ENCODE measurements at regions not wholly inside any gene's neighbourhood (a gene's known extent, or its start where the extent isn't known, plus 50 kb on each side); places are given as distances from the start of the nearest gene placed in this dataset.
A peak's percentile ranks its signal among the peaks of the same experiment; 100 is the strongest.

DNA sequence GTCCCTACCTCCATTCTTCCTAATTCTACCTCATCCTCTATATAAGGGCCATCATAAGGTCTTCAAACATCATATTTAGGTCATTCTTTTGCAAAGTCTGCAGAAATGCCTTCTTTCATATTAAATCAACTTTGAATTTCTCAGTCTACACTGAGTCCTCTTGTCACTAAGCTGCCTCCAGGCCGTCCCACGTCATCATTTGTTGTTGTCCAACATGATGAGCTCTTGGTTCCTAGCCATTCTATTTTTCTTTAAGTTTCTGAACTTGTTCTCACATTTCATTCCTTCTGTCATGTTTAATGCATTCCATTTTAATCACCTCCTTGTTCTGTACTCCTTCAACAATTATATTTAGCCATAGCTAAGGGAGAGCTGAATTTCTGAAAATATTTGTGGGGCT, 59.2 kb upstream of the PGR start:
- Histone ChIP-seq H3K36me3 (no peaks in the 10 kb centered on the region), H3K27me3 (replicated peaks; ENCODE audit: insufficient read depth) (no peaks in the 10 kb centered on the region), H3K4me1 (replicated peaks) (no peaks in the 10 kb centered on the region), H3K27ac (no peak overlapping the region), H3K4me3 (no peak overlapping the region), H3K9me3 (no peaks in the 10 kb centered on the region)
- intact Hi-C loops (cut with DNase I), result no loop called here
- TF ChIP-seq POLR2A (IDR thresholded peaks at IDR 0.05) (no peak), POLR2AphosphoS5 (IDR thresholded peaks at IDR 0.05) (no peak)
- TF ChIP-seq, protein P1, sequence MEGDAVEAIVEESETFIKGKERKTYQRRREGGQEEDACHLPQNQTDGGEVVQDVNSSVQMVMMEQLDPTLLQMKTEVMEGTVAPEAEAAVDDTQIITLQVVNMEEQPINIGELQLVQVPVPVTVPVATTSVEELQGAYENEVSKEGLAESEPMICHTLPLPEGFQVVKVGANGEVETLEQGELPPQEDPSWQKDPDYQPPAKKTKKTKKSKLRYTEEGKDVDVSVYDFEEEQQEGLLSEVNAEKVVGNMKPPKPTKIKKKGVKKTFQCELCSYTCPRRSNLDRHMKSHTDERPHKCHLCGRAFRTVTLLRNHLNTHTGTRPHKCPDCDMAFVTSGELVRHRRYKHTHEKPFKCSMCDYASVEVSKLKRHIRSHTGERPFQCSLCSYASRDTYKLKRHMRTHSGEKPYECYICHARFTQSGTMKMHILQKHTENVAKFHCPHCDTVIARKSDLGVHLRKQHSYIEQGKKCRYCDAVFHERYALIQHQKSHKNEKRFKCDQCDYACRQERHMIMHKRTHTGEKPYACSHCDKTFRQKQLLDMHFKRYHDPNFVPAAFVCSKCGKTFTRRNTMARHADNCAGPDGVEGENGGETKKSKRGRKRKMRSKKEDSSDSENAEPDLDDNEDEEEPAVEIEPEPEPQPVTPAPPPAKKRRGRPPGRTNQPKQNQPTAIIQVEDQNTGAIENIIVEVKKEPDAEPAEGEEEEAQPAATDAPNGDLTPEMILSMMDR (IDR thresholded peaks at IDR 0.05), result no peak
- no peak for DNase-seq (ENCODE audit: low spot score)
- 74% methylated on average over 2 of the region's 2 CpGs for WGBS

DNA sequence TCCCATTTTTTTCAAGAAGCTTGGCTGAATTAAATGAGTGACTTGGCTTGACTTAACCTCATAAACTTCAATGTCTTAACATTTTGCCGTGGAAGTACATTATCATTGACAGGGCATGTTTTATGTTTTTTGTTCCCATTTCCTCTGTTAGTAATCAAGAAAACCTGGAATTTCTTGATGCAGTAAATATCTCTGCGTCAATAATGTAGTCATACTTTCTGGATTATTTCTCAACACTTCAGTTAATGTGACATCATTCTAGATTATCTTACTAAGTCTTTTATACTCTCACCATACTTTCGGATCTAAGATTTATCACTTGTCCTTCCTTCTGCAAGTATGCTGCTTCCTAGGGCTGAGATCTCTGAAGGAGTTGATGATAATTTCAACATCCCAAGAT, 58.6 kb upstream of the PGR start:
- H3K9me3 ChIP-seq, result no peaks in the 10 kb centered on the region
- intact Hi-C loops (cut with DNase I), result no loop called here
- H3K4me3 ChIP-seq, result no peak overlapping the region
- no peak for TF ChIP-seq POLR2A (IDR thresholded peaks at IDR 0.05)
- TF ChIP-seq POLR2AphosphoS5 (IDR thresholded peaks at IDR 0.05), result no peak
- TF ChIP-seq, protein P1 (IDR thresholded peaks at IDR 0.05), result no peak
- 14% methylated on average over 3 of the region's 3 CpGs for WGBS
- H3K4me1 ChIP-seq (replicated peaks), result no peaks in the 10 kb centered on the region
- H3K27me3 ChIP-seq (replicated peaks; ENCODE audit: insufficient read depth), result no peaks in the 10 kb centered on the region
- H3K27ac ChIP-seq, result no peak overlapping the region
- no peaks in the 10 kb centered on the region for H3K36me3 ChIP-seq
- no peak for DNase-seq (ENCODE audit: low spot score)

DNA sequence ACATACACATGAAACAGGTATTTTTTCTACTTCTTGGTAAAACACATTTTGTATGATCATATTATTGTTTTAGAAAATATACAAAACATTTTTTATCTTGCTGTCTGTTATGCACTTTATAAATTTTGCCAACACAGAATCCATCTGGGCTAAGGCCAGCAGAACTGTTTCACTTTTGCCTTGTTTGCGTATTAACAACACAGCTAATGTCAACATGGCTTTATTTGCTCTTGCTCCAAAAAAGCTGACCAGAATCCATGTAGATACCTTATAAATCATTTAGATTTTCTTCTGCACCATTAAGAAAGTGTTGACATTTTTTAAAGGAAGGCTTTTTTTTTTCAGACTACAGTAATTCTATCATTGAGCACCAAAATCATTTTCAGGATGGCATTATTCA, 58.1 kb upstream of the PGR start:
- no peak for DNase-seq (ENCODE audit: low spot score)

DNA sequence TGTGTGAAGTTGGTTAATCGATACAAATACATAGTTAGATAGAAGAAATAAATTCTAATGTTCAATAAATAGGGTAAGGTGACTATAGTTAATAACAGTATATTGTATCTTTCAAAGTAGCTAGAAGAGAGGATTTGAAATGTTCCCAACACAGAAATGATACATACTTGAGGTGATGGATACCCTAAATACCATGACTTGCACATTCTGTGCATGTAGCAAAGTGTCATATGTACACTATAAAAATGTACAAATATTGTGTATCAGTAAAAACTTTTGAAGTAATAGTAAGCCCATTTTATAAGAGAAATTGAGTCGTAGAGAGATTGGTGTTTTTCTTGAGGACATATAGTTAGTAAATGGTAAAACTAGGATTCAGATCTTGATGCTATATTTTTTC, 56.4 kb upstream of the PGR start:
- Histone ChIP-seq H3K9me3 (no peaks in the 10 kb centered on the region), H3K4me3 (no peak overlapping the region), H3K27ac (no peak overlapping the region), H3K27me3 (replicated peaks; ENCODE audit: insufficient read depth) (no peaks in the 10 kb centered on the region), H3K4me1 (replicated peaks) (no peaks in the 10 kb centered on the region), H3K36me3 (no peaks in the 10 kb centered on the region)
- WGBS, result 92% methylated on average over 2 of the region's 2 CpGs
- intact Hi-C loops (cut with DNase I), result no loop called here
- DNase-seq (ENCODE audit: low spot score), result no peak
- TF ChIP-seq POLR2A (IDR thresholded peaks at IDR 0.05), result no peak
- TF ChIP-seq, protein P1 (IDR thresholded peaks at IDR 0.05), result no peak
- TF ChIP-seq POLR2AphosphoS5 (IDR thresholded peaks at IDR 0.05), result no peak

More for the DNA sequence above, 58.1 kb upstream of the PGR start:
- H3K4me1 ChIP-seq (replicated peaks), result no peaks in the 10 kb centered on the region
- H3K36me3 ChIP-seq, result no peaks in the 10 kb centered on the region
- intact Hi-C loops (cut with DNase I), result no loop called here
- 11% methylated on average over 1 of the region's 1 CpG for WGBS
- no peak for TF ChIP-seq POLR2A (IDR thresholded peaks at IDR 0.05)
- peak; percentile 28 for TF ChIP-seq POLR2AphosphoS5 (IDR thresholded peaks at IDR 0.05)
- no peak overlapping the region for H3K4me3 ChIP-seq
- no peaks in the 10 kb centered on the region for H3K9me3 ChIP-seq
- no peak overlapping the region for H3K27ac ChIP-seq
- no peaks in the 10 kb centered on the region for H3K27me3 ChIP-seq (replicated peaks; ENCODE audit: insufficient read depth)

DNA sequence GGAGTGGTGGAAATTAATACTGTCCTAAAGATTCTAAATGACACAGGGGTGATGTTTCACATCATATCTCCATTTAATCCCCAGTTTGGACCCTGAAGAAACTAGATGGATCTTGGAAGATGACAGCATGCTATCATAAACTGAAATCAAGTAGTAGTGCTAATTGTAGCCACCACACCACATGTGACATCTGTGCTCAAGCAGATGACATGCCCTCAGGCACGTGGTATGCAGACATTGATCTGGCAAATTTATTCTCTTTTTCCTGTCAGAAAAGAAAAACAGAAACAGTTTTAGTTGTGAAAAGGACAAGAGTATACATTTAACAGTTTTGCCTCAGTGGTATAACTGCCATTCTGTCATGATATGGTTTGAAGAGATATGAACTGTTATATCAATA, 52.9 kb upstream of the PGR start:
- DNase-seq (ENCODE audit: low spot score), result no peak
- TF ChIP-seq, protein P1 (IDR thresholded peaks at IDR 0.05), result no peak
- TF ChIP-seq POLR2A (IDR thresholded peaks at IDR 0.05) (no peak), POLR2AphosphoS5 (IDR thresholded peaks at IDR 0.05) (no peak)
- H3K9me3 ChIP-seq, result no peaks in the 10 kb centered on the region
- no peaks in the 10 kb centered on the region for H3K27me3 ChIP-seq (replicated peaks; ENCODE audit: insufficient read depth)
- intact Hi-C loops (cut with DNase I), result no loop called here
- no peaks in the 10 kb centered on the region for H3K4me1 ChIP-seq (replicated peaks)
- no peak overlapping the region for H3K27ac ChIP-seq
- WGBS, result 45% methylated on average over 1 of the region's 1 CpG
- H3K4me3 ChIP-seq, result no peak overlapping the region
- no peaks in the 10 kb centered on the region for H3K36me3 ChIP-seq

All from prostate gland (tissue), 2 donors.